Mammary epithelial cell (primary cell): ENCODE measurements at regions not wholly inside any gene's neighbourhood (a gene's known extent, or its start where the extent isn't known, plus 50 kb on each side); places are given as distances from the start of the nearest gene placed in this dataset.

Source experiments
- CTCF ChIP-seq, 2 donors: IDR thresholded peaks in 1 of 2; conservative IDR thresholded peaks in 1 of 2; 2 replicates each; pipeline ENCODE4 v1.5.1; 2011 to 2012; ENCODE audit warnings: inconsistent platforms in 2 of 2, low read length in 2 of 2, mild to moderate bottlenecking in 2 of 2, control low read depth in 1 of 2, low read depth in 1 of 2; ENCODE audit not compliant: insufficient read depth in 1 of 2; ENCODE audit errors: extremely low read depth in 1 of 2
- EZH2 ChIP-seq: IDR thresholded peaks from 2 replicates; pipeline ENCODE4 v1.6.1; 2012; ENCODE audit warnings: low read length, inconsistent platforms, borderline replicate concordance

GRCh38 chr1:96236156-96236739 is 485.3 kb upstream of the PTBP2 start:
- TF ChIP-seq CTCF (conservative IDR thresholded peaks at IDR 0.05 in 1 of 2, IDR thresholded peaks at IDR 0.05 in 1 of 2; ENCODE audit: extremely low read depth in 1 of 2, insufficient read depth in 1 of 2, low read depth in 1 of 2, low read length in 2 of 2) (peak; percentile 44 to 62), EZH2 (no peak)
